HG03159 (cell line): ENCODE measurements at regions not wholly inside any gene's neighbourhood (a gene's known extent, or its start where the extent isn't known, plus 50 kb on each side); places are given as distances from the start of the nearest gene placed in this dataset.
"Not testable (repeated sequence)": the region's sequence is repeated elsewhere in the genome, so short reads cannot be mapped to it uniquely, and the experiment has no call there.

Source experiments
- ATAC-seq: cut with Tn5 transposase; IDR thresholded peaks from one replicate; pipeline ENCODE4 v1.9.1; 2021; ENCODE audit warnings: mild to moderate bottlenecking, moderate library complexity; ENCODE audit not compliant: unreplicated experiment

DNA sequence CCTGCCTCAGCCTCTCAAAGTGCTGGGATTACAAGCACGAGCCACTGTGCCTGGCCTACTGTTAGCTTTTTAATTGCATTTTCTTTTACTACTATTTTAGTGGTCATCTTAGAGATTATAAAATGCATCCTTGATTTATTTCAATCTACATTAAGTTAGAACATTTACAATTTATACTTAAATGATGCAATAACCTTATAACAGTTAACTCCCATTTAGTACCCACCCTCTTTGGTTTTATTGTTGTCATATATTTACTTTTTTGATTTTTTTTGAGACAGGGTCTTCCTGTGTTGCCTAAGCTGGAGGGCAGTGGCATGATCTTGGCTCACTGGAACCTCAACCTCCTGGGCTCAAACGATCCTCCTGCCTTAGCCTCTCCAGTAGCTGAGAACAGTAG, 77.3 kb downstream of the PPCDC start:
- no peak for ATAC-seq

GRCh38 chr15:75104804-75105557, 81.6 kb downstream of the PPCDC start:
- ATAC-seq: peak; percentile 56

DNA sequence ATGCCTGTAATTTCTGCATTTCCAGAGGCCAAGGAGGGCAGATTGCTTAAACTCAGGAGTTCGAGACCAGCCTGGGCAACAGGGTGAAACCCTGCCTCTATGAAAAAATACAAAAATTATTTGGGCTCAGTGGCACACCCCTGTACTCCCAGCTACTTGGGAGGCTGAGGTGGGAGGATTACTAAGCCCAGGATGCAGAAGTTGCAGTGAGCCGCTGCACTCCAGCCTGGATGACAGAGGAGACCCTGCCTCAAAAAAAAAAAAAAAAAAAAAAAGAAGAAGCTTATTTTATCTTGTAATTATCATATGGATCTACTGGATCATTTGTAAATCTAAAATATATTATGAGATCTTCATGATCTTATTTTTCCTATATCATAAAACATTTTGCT, 84.1 kb downstream of the PPCDC start:
- ATAC-seq: no peak

DNA sequence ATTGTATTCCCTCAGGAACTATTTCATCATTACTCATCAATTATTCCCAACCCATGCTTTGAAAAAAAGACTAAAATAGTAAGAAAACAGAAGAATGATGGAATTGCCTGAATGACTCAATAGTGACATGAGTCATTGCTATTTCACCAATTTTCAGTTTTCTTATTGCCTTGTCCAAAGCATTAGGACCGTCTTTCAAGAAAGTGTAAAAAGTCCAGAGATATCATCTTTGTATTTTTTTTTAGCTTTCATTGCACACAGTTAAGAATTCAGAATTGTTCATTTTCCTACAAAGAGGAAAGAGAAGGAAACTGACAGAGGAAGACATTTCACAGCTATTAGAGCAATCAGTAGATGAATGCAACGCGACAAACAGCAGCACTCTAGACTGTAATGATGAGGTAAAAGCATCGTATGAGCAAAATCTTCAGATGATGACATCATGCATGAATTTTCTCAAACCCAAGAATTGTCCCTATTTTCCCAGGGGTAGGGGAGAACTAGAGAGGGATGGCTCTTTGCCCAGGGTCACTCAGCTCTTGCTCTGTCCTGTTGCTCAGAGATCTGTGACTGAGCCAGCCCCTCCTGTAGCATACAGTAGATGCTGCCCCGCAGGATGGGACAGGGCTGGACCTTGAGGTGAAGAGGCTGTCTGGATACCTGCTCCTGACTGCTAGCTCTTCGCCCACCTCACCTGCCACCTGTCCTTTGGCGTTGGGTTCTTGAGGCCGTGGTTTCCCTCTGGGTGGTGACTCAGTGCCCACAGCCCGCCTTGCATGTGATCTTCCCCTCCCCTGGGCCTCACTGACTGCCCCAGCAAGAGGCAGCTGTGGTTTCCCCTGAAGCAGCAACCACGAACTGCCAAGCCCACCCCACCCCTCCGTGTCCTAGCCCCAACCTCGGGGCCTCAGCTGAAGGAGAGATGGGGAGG, 84.8 kb downstream of the PPCDC start:
- ATAC-seq: no peak

- ATAC-seq: no peak
Measured at GRCh38 chr15:75109021-75109735, 85.8 kb downstream of the PPCDC start.

- no peak for ATAC-seq
Measured at GRCh38 chr15:75109736-75110130, 86.3 kb downstream of the PPCDC start.

DNA sequence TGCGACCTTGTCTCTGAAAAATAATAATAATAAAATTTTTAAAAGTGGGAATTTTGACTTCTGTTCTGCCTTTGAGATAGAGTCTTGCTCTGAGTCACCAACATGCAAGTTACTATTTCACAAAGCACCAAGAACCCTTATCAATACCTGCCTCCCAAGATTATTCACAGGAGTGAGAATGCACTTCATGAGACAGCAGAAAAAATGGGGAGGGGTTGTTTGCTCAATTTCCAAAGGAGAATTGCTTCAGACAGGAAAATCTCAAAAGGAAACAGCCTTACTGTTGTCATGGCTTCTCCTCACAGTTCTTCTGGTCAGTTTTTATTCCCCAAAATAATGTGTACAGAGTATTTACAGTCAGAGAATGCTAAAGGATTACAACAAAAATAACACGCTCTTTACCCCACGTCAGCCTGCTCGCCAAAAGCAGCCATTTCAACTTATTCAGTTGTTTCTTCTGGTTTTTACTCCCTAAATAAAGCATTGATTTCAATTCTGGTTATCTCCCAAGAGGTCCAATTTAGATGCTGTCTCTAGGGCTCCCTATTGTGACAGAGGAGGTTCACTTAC, 89.0 kb downstream of the PPCDC start:
- no peak for ATAC-seq

DNA sequence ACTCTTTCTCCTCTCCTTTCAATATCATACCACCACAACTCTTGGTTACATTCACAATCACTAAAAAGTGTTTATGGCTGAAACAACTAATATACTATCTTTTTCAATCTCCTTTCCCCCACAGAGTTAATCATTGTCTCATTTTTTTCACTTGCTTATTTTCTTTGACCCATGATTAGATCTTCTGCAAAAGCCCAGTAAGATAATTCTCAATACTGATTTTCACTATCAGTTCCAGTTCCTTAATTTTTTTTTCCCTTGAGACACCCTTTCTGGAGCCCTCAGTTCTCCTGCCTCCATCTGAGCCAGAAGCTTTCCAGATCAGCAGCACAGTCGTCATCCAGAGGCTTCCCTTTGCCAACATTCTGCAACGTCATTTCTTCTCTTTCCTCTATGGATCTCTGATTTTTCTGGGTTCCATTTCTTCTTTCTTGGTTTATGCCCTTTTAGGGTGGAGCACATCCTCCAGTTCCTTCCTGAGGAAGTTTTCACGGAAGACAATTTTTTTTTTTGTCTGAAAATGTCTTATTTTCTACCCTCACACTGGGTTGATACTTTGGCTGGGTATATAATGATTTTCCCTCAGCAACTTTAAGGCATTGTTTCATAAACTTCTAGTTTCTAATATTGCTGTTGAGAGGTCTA, 88.7 kb upstream of the C15orf39 start:
- peak; percentile 58 for ATAC-seq

DNA sequence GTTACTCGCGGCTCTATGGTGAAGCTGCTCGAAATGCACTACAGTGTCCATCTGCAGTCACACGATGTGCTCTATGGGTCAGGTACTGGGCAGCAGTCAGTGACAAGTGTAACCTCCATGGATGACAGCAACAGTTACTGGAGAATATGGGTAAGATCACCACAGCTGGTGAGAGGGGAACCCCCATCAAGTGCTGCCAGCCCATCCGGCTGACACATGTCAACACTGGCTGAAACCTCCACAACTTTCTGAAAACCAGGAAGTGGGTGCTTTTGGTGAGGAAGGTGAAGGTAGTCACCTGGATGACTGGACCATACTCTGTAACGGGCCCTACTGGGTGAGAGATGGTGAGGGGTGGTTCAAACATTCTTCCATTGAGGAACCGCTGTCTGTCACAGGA, 87.4 kb upstream of the C15orf39 start:
- no peak for ATAC-seq

DNA sequence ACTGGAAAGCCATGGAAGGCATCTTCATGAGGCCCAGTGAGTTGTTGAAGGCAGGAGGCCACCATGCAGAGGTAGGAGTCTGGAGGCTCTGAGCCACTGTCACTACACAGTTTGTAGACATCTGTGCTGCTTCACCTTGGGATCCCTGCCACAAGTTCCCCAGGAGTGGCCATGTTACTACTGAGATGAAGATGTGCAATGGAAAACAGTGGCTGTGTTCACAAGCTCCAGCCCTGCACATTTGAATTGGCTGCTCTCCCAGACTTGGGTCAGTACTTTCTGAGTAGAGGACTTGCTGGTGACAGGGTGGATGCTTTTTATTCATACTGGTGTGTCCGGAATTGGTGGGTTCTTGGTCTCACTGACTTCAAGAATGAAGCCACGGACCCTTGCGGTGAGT, 86.9 kb upstream of the C15orf39 start:
- no peak for ATAC-seq

DNA sequence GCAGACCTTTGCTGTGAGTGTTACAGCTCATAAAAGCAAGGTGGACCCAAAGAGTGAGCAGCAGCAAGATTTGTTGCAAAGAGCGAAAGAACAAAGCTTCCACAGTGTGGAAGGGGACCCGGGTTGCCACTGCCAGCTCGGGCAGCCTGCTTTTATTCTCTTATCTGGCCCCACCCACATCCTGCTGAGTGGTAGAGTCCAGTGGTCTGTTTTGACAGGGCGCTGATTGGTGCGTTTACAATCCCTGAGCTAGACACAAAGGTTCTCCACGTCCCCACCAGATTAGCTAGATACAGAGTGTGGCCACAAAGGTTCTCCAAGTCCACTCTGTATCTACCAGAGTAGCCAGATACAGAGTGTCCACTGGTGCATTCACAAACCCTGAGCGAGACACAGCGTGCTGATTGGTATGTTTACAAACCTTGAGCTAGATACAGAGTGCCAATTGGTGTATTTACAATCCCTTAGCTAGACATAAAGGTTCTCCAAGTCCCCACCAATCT, 86.2 kb upstream of the C15orf39 start:
- not testable (repeated sequence) for ATAC-seq

GRCh38 chr15:75116143-75116542, 85.5 kb upstream of the C15orf39 start:
- ATAC-seq: not testable (repeated sequence)

- no peak for ATAC-seq
Measured at GRCh38 chr15:75117993-75118392, 83.7 kb upstream of the C15orf39 start.

DNA sequence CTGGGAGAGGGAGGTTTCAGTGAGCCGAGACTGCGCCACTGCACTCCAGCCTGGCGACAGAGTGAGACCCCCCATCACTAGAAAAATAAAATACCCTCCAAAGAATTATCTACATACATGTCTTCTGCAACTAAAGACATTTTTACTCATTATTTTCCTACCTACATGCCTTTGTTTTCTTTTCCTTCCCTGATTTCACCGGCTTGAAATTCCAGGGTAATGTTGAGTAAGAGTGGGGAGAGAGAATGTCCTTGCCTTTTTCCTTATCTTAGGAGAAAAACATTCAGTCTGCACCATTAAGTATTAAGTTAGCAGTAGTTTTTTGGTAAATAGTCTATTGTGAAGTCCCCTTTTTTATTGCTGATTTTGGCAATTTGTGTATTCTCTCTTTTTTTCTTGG, 82.4 kb upstream of the C15orf39 start:
- ATAC-seq: not testable (repeated sequence)

GRCh38 chr15:75121491-75121890, 80.2 kb upstream of the C15orf39 start:
- ATAC-seq: no peak

- ATAC-seq: no peak
Measured at GRCh38 chr15:75123395-75123794, 78.3 kb upstream of the C15orf39 start.

GRCh38 chr15:75124278-75124677, 77.4 kb upstream of the C15orf39 start:
- not testable (repeated sequence) for ATAC-seq

GRCh38 chr15:75125935-75126334, 75.7 kb upstream of the C15orf39 start:
- no peak for ATAC-seq

- ATAC-seq: no peak
Measured at GRCh38 chr15:75126864-75127580, 74.7 kb upstream of the C15orf39 start.

- no peak for ATAC-seq
Measured at GRCh38 chr15:75129788-75130187, 71.9 kb upstream of the C15orf39 start.
